ENCODE measurements at regions not wholly inside any gene's neighbourhood (a gene's known extent, or its start where the extent isn't known, plus 50 kb on each side); places are given as distances from the start of the nearest gene placed in this dataset.
A peak's percentile ranks its signal among the peaks of the same experiment; 100 is the strongest.

GRCh38 chr12:53836119-53836655 is 84.4 kb upstream of the CISTR start:
- no peak for DNase-seq (ENCODE audit: low spot score)

- no peak for DNase-seq (ENCODE audit: low spot score)
Measured at GRCh38 chr12:53838978-53839377, 87.2 kb upstream of the CISTR start.

DNA sequence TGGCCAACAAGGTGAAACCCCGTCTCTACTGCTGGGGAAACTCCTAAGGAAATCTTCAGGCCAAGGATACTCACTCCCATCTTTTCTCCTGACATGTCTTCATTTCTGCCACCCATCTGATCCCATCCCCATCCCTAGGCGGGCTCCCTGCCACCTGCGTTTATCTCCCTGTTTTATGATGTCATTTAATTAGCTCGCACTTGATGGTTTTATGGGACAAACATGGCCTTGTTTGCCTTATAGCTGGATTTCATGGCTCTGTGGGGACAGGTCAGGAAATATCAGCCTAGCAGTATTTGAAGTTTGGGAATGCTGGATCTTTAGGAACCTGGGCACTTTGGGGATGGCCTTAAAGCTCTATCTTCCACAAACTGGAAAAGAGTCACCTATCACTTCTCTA is 88.5 kb upstream of the CISTR start:
- no peak for DNase-seq (ENCODE audit: low spot score)

GRCh38 chr12:53842686-53843085 is 90.9 kb upstream of the CISTR start:
- DNase-seq (ENCODE audit: low spot score) = no peak

DNA sequence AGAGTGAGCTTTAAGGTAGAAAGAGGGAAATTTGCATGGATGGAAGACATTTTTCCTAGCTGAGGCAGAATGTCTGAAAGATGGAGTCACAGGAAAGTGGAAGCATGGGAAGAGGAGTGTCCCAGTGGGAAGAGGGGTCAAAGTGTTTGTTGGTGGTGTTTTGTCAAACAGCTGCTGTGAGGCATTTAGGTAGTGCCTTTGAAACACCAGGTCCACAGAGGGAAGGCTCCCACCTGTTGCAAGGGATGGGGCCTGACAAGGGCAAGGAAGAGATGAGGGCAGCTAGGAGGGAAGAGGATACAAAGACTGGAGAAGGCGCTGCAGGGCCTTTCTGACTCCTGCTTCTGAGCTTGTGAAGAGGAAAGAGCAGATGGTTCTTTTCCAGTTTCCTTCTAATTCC is 91.8 kb upstream of the CISTR start:
- DNase-seq (ENCODE audit: low spot score) = no peak

GRCh38 chr12:53844994-53845844 is 93.4 kb upstream of the HOXC13 start:
- no peak for DNase-seq (ENCODE audit: low spot score)

- DNase-seq (ENCODE audit: low spot score) = no peak
Measured at GRCh38 chr12:53845932-53846331, 92.7 kb upstream of the HOXC13 start.

DNA sequence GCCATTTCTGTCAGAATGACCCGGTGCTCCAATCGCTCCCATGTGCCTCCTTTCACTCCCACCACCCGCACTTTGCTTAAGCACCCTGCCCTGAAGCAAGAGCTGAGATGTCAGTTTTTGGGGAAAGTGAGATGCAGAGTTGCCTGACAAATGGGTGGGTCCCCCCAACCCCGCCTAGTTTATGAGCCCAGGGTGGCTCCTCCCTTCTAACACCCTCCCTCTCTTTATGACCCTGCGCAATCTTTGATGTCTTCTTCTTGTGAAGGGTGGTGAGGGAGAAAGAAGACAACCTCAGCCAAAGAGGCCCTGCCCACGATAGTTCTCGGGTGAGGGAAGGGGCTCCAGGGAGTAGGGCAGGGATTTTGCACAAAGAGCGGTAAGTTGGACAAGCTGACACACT is 89.5 kb upstream of the HOXC13 start:
- no peak for DNase-seq (ENCODE audit: low spot score)

DNA sequence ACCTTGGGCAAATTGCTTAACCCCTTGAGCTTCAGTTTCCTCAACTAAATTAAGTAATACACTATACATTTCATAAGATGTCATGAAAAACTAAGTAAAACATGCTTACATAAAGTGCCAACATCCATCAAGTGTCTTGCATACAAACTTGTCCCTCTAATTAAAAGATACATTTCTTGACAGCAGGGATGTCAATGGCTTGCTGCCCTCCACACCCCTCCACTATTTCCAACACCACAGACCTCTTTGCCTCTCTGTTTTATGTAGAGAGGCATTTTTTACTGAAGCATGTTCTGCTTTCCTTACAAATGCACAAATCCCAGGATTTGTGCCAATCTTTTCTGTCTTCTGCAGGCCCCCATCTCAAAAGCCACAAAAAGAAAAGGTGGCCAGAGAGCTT is 89.0 kb upstream of the HOXC13 start:
- DNase-seq (ENCODE audit: low spot score) = no peak

- DNase-seq (ENCODE audit: low spot score) = no peak
Measured at GRCh38 chr12:53852061-53852460, 86.6 kb upstream of the HOXC13 start.

- DNase-seq (ENCODE audit: low spot score) = no peak
Measured at GRCh38 chr12:53852992-53853391, 85.6 kb upstream of the HOXC13 start.

- no peak for DNase-seq (ENCODE audit: low spot score)
Measured at GRCh38 chr12:53854701-53855316, 83.8 kb upstream of the HOXC13 start.

DNA sequence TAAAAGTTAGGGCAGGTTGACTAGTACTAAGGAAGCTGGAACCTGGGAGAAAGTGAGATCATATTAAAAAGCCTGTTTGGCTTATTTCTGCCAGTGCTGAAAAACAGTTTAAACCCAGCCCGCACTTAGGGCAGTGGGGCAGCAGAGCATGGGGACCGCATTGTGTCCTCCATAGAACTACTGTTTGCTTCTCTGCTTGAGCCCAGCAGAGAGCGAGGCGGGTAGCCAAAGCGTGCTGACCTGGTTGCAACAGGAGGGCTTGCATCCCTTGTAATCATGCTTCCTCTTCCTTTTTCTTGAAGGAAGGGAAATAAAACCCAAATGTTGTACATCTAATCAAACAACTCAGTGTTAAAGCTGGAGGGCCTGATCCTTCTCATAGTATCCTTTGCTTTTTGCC is 82.5 kb upstream of the HOXC13 start:
- no peak for DNase-seq (ENCODE audit: low spot score)

DNA sequence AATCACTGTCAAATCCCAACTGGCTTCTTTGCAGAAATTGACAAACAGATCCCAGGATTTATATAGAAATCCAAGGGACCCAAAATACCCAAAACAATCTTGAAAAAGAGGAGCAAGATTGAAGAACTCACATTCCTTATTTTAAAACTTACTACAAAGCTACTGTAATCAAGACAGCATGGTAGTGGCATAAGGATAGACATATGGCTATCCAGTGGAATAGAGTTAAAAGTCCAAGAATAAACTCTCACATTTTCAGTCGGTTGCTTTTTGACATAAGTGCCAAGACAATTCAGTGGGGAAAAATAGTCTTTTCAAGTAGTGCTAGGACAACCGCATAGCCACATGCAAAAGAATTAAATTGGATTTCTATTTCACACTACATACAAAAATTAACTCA is 81.0 kb upstream of the HOXC13 start:
- no peak for DNase-seq (ENCODE audit: low spot score)

DNA sequence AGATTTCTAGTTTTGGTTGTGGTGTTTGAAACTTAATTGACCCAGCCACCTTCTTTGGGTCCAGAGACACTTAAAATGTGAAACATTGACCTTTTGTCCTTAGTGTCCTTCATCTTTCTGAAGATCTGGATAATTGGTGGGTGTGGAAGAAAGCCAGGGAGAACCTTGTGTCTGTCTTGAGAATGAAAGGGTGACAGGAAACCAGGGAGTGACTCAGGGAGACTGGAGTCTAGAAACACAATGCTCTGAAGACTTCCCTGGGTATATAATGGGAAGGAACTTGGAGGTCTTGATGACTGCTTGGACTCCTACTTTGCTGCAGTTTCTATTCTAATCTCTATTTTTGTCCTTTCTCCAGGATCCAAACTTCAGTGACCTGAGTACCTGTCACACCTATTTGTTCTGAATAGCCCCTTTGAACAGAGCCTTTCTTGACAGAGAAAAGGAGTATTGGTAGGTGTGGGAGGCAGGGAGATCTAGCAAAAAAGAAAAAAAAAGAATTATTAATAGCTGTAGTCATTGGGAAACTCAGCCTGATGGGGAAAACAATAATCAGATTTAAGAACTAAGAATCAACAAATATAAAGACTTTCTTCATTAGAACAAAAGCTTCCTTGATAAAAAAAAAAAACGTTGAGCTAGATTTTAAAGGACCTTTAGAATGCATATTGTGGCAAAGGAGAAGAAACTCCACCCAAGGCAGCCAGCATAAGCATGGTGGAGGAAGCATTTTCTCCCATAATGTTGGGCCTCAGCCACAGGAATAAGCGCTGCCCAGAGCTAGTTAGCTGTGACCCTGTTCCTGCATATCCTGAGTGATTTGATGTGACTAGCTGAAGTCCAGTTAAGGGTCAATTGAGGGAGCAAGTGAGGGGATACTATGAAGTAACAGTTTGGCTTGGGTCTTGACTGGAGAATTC is 77.9 kb upstream of the HOXC13 start:
- peak; percentile 31 for DNase-seq (ENCODE audit: low spot score)

GRCh38 chr12:53862206-53862605 is 76.4 kb upstream of the HOXC13 start:
- DNase-seq (ENCODE audit: low spot score) = no peak

GRCh38 chr12:53862831-53863230 is 75.8 kb upstream of the HOXC13 start:
- DNase-seq (ENCODE audit: low spot score) = no peak

GRCh38 chr12:53866727-53867126 is 71.9 kb upstream of the HOXC13 start:
- DNase-seq (ENCODE audit: low spot score) = no peak

GRCh38 chr12:53867216-53868012 is 71.2 kb upstream of the HOXC13 start:
- no peak for DNase-seq (ENCODE audit: low spot score)

DNA sequence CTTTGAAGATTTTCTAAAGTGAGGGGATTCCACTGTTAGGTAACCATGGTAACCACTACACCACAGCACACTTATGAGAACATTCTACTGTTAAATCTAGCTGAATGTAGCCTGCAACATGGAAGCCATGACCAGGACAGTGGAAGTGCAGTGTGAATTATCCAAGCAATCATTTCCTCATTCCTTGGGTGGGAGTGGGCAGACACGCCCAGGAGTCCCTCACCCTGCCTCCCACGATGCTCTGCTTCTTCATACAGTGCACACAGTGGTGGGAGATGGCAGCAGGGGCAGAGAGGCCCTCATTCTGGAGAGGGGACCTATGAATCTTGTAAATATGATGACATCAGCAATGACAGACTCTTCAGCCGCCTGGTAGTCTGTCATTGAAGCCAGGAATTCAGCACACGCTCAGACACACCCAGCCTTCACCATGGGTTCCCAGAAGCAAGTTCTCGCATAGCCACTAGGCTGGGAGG is 70.1 kb upstream of the HOXC13 start:
- no peak for DNase-seq (ENCODE audit: low spot score)

DNA sequence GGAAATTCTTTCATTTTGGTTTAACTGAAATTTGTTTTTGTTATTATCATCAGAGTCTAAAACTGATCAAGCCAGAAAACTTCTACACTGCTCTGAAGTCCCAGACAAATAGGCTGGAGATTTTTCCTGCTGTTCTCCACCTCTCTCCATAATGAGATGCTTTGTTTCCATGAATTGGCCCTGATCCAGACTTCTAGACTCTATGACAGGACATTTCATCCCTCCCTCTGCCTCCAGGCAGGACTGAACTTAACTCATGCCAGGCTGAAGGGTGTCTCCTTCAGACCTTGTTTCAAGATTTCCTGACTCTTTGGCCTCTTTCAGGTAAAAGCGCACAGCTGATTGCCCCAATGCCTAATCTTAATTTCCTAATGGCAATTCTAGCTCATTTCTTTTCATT is 69.1 kb upstream of the HOXC13 start:
- DNase-seq (ENCODE audit: low spot score) = no peak

All from kidney capillary endothelial cell (primary cell).